Calu3 (cell line): ENCODE measurements at regions not wholly inside any gene's neighbourhood (a gene's known extent, or its start where the extent isn't known, plus 50 kb on each side); places are given as distances from the start of the nearest gene placed in this dataset.

Experiments
- BruUV-seq: library from RNA; stranded (reverse); fragments of 400-500 nt; replicated peaks from 2 replicates; lab custom pipeline; 2021; lab: Mats Ljungman, UMichigan
- CTCF ChIA-PET: fragments of 300-600 bp; sonication (Branson Sonifier 250); formaldehyde crosslinking; loops from one replicate; lab custom pipeline; 2022; ENCODE audit warnings: antibody characterized with exemption; lab: Charles Lee
- DNase-seq: peaks from one replicate; pipeline ENCODE4 v3.0.0; 2022
- H3K27ac Mint-ChIP-seq: one replicate; pipeline ENCODE4 v1.8.0; 2022; ENCODE audit warnings: mixed read lengths; ENCODE audit not compliant: unreplicated experiment
- H3K27me3 Mint-ChIP-seq: one replicate; pipeline ENCODE4 v1.8.0; 2022; ENCODE audit warnings: mixed read lengths; ENCODE audit not compliant: unreplicated experiment
- H3K36me3 Mint-ChIP-seq: one replicate; pipeline ENCODE4 v1.8.0; 2022; ENCODE audit warnings: mild to moderate bottlenecking, moderate library complexity, mixed read lengths; ENCODE audit not compliant: insufficient read depth, unreplicated experiment
- H3K4me1 Mint-ChIP-seq: one replicate; pipeline ENCODE4 v1.8.0; 2022; ENCODE audit warnings: mild to moderate bottlenecking, low read depth, mixed read lengths; ENCODE audit not compliant: unreplicated experiment
- H3K4me3 Mint-ChIP-seq: one replicate; pipeline ENCODE4 v1.8.0; 2022; ENCODE audit warnings: mild to moderate bottlenecking, low read depth, moderate library complexity, mixed read lengths; ENCODE audit not compliant: unreplicated experiment
- H3K9me3 Mint-ChIP-seq: one replicate; pipeline ENCODE4 v1.8.0; 2022; ENCODE audit warnings: low read depth, mixed read lengths; ENCODE audit not compliant: unreplicated experiment
- intact Hi-C: fragments of 100-400 bp; cut with micrococcal nuclease; formaldehyde crosslinking; loops from one replicate; pipeline ENCODE4 v1.10.0; 2022; ENCODE audit not compliant: unreplicated experiment
- TF ChIP-seq, protein P1 (sequence below): fragments of 200-600 bp; IDR thresholded peaks from one replicate; pipeline ENCODE4 v1.8.0; 2022; ENCODE audit warnings: antibody characterized with exemption; ENCODE audit not compliant: unreplicated experiment

GRCh38 chr1:34379911-34380310 is 203.2 kb downstream of the C1orf94 start:
- no peak overlapping the region for H3K27ac Mint-ChIP-seq

GRCh38 chr1:34380526-34381124 is 203.9 kb downstream of the C1orf94 start:
- intact Hi-C loops: no loop called here
- H3K27me3 Mint-ChIP-seq: peaks cover 35% of the 10 kb centered on the region
- no peak for DNase-seq
- H3K4me1 Mint-ChIP-seq: no peaks in the 10 kb centered on the region
- no peaks in the 10 kb centered on the region for H3K36me3 Mint-ChIP-seq
- peaks cover 11% of the 10 kb centered on the region for H3K9me3 Mint-ChIP-seq
- TF ChIP-seq, protein P1, sequence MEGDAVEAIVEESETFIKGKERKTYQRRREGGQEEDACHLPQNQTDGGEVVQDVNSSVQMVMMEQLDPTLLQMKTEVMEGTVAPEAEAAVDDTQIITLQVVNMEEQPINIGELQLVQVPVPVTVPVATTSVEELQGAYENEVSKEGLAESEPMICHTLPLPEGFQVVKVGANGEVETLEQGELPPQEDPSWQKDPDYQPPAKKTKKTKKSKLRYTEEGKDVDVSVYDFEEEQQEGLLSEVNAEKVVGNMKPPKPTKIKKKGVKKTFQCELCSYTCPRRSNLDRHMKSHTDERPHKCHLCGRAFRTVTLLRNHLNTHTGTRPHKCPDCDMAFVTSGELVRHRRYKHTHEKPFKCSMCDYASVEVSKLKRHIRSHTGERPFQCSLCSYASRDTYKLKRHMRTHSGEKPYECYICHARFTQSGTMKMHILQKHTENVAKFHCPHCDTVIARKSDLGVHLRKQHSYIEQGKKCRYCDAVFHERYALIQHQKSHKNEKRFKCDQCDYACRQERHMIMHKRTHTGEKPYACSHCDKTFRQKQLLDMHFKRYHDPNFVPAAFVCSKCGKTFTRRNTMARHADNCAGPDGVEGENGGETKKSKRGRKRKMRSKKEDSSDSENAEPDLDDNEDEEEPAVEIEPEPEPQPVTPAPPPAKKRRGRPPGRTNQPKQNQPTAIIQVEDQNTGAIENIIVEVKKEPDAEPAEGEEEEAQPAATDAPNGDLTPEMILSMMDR: no peak
- CTCF ChIA-PET: no interaction called here
- H3K27ac Mint-ChIP-seq: no peak overlapping the region
- no peak overlapping the region for H3K4me3 Mint-ChIP-seq
- BruUV-seq: no TSS peak

More at GRCh38 chr1:34379911-34380310, 203.2 kb downstream of the C1orf94 start:
- Mint-ChIP-seq H3K27me3 (peaks cover 35% of the 10 kb centered on the region), H3K36me3 (no peaks in the 10 kb centered on the region), H3K4me1 (no peaks in the 10 kb centered on the region), H3K4me3 (no peak overlapping the region), H3K9me3 (peaks cover 11% of the 10 kb centered on the region)
- TF ChIP-seq, protein P1: no peak
- CTCF ChIA-PET: no interaction called here
- DNase-seq: no peak
- no TSS peak for BruUV-seq
- intact Hi-C loops: no loop called here

DNA sequence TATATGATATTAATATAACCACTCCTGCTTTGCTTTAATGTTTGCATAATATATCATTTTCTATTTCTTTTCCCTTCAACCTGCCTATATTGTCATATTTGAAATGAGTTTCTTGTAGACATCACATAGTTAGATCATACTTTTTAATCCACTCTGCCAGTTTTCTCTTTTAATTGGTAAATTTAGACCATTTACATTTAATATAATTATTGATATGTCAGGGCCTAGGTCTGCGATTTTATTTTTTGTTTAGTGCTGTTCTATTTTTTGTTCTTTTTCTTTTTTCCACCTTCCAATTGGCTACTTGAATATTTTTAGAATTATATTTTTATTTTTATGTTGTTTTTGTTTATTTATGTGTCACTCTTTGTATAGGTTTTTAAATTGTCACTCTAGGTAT is 213.3 kb downstream of the C1orf94 start:
- TF ChIP-seq, protein P1: no peak
- H3K36me3 Mint-ChIP-seq: no peaks in the 10 kb centered on the region
- CTCF ChIA-PET: no interaction called here
- H3K4me1 Mint-ChIP-seq: no peaks in the 10 kb centered on the region
- DNase-seq: no peak
- H3K27ac Mint-ChIP-seq: no peak overlapping the region
- H3K27me3 Mint-ChIP-seq: no peaks in the 10 kb centered on the region
- intact Hi-C loops: no loop called here
- H3K4me3 Mint-ChIP-seq: no peak overlapping the region
- peaks cover 10% of the 10 kb centered on the region for H3K9me3 Mint-ChIP-seq
- no TSS peak for BruUV-seq

DNA sequence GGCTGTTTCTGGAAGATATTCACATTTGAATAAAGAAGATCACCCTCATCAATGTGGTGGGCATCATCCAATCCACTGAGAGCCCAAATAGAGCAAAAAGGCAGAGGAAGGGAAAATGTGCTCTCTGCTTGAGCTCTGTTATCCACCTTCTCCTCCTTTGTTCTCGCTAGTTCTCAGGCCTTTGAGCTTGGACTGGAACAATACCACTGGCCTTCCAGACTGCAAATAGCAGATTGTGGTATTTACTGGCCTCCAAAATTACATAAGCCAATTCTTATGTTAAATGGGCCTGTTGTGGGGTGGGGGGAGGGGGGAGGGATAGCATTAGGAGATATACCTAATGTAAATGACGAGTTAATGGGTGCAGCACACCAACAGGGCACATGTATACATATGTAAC is 219.3 kb downstream of the C1orf94 start:
- intact Hi-C loops: no loop called here
- Mint-ChIP-seq H3K27ac (no peak overlapping the region), H3K9me3 (peaks cover 8% of the 10 kb centered on the region), H3K4me3 (no peak overlapping the region), H3K4me1 (no peaks in the 10 kb centered on the region), H3K27me3 (no peaks in the 10 kb centered on the region), H3K36me3 (no peaks in the 10 kb centered on the region)
- TF ChIP-seq, protein P1: no peak
- CTCF ChIA-PET: no interaction called here
- no TSS peak for BruUV-seq
- no peak for DNase-seq
